Fibroblast of villous mesenchyme (primary cell): ENCODE measurements at regions not wholly inside any gene's neighbourhood (a gene's known extent, or its start where the extent isn't known, plus 50 kb on each side); places are given as distances from the start of the nearest gene placed in this dataset.

Source experiments
- DNase-seq: peaks from one replicate; pipeline ENCODE4 v3.0.0-alpha.2; 2010; ENCODE audit warnings: low read depth
- H3K4me3 ChIP-seq: 2 replicates; pipeline ENCODE4 v1.5.1; 2011; ENCODE audit warnings: low read depth, mild to moderate bottlenecking, low read length
- CTCF ChIP-seq: IDR thresholded peaks from 2 replicates; pipeline ENCODE4 v1.5.1; 2012; ENCODE audit warnings: low read depth, mild to moderate bottlenecking, low read length; ENCODE audit not compliant: insufficient read depth

- TF ChIP-seq CTCF: no peak
- no peak for DNase-seq
- no peak overlapping the region for H3K4me3 ChIP-seq
These were observed 310.5 kb upstream of the JAG1 start for GRCh38 chr20:10984294-10984693.

GRCh38 chr20:10984913-10985312 is 311.1 kb upstream of the JAG1 start:
- no peak overlapping the region for H3K4me3 ChIP-seq
- DNase-seq: peak; percentile 13
- no peak for TF ChIP-seq CTCF

GRCh38 chr20:10985536-10985935 is 311.7 kb upstream of the JAG1 start:
- DNase-seq: peak; percentile 53
- H3K4me3 ChIP-seq: no peak overlapping the region
- no peak for TF ChIP-seq CTCF

GRCh38 chr20:10986586-10986985 is 312.8 kb upstream of the JAG1 start:
- no peak overlapping the region for H3K4me3 ChIP-seq
- no peak for TF ChIP-seq CTCF
- no peak for DNase-seq

- H3K4me3 ChIP-seq: no peak overlapping the region
- no peak for TF ChIP-seq CTCF
- DNase-seq: no peak
These were observed 314.0 kb upstream of the JAG1 start for GRCh38 chr20:10987651-10988383.

- DNase-seq: no peak
- TF ChIP-seq CTCF: no peak
- H3K4me3 ChIP-seq: no peak overlapping the region
These were observed 317.0 kb upstream of the JAG1 start for GRCh38 chr20:10990625-10991382.
